Vagina (tissue), 2 donors: ENCODE measurements at regions not wholly inside any gene's neighbourhood (a gene's known extent, or its start where the extent isn't known, plus 50 kb on each side); places are given as distances from the start of the nearest gene placed in this dataset.

Source experiments
- DNase-seq, 2 donors: peaks; one replicate each; pipeline ENCODE4 v3.0.0-alpha.2; 2017; ENCODE audit errors: extremely low spot score in 2 of 2
- H3K27ac ChIP-seq: fragments of 200-600 bp; sonication (generic); one replicate; pipeline ENCODE4 v1.5.1; 2019
- H3K27me3 ChIP-seq: fragments of 200-600 bp; sonication (generic); one replicate; pipeline ENCODE4 v1.5.1; 2019
- H3K36me3 ChIP-seq, 2 donors: fragments of 200-600 bp; sonication (generic); one replicate each; pipeline ENCODE4 v1.5.1; 2017 to 2019
- H3K4me1 ChIP-seq: fragments of 200-600 bp; sonication (generic); one replicate; pipeline ENCODE4 v1.5.1; 2019
- H3K4me3 ChIP-seq, 2 donors: fragments of 200-600 bp; sonication (generic); 1 replicate in 1 of 2; 2 replicates in 1 of 2; pipeline ENCODE4 v1.5.1; 2016 to 2019
- H3K9me3 ChIP-seq: fragments of 200-600 bp; sonication (generic); one replicate; pipeline ENCODE4 v1.5.1; 2019
- CTCF ChIP-seq, 3 experiments: fragments of 450-650 bp in 2 of 3; fragments of 200-600 bp in 1 of 3; sonication (generic) in 1 of 3; IDR thresholded peaks; one replicate each; pipeline ENCODE4 v1.5.1; 2017 to 2019; ENCODE audit warnings: antibody characterized with exemption in 3 of 3, mild to moderate bottlenecking in 2 of 3, moderate library complexity in 2 of 3
- POLR2A ChIP-seq, 2 donors: fragments of 450-650 bp; IDR thresholded peaks; one replicate each; pipeline ENCODE4 v1.6.1; 2017; ENCODE audit warnings: antibody characterized with exemption in 2 of 2, mild to moderate bottlenecking in 2 of 2, moderate library complexity in 2 of 2
- POLR2AphosphoS5 ChIP-seq, 2 donors: sonication (generic); formaldehyde crosslinking; IDR thresholded peaks; one replicate each; pipeline ENCODE4 v1.9.0; 2017; ENCODE audit warnings: antibody characterized with exemption in 2 of 2, mild to moderate bottlenecking in 2 of 2, low read depth in 1 of 2; ENCODE audit not compliant: insufficient read depth in 1 of 2
- intact Hi-C: fragments of 100-400 bp; cut with DNase I; formaldehyde crosslinking; loops from one replicate; pipeline ENCODE4 v1.15.1; 2023

DNA sequence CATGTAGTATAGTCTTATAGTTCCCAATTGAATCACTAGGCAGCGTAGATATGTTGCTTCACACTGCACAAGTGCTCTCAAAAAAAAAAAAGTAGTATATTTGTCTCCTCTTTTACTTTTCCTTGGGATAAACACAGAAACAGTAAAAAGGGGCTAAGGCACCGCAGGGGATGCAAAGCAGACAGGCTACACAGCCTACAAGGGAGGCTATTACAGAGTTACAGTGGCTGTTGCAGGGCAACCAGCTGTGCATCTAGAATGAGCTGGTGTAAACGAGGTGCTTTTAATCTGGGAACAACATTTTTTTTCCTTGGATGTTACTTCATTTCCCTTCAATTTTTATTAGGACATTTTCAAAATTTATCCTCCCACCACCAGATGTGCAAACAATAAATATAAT is 1934.7 kb upstream of the CELF4 start:
- H3K27ac ChIP-seq, result no peak overlapping the region
- H3K4me1 ChIP-seq, result no peaks in the 10 kb centered on the region
- no peak for DNase-seq
- TF ChIP-seq POLR2A (IDR thresholded peaks at IDR 0.05), result no peak
- no peak for TF ChIP-seq POLR2AphosphoS5 (IDR thresholded peaks at IDR 0.05; ENCODE audit: insufficient read depth in 1 of 2, low read depth in 1 of 2)
- TF ChIP-seq CTCF (IDR thresholded peaks at IDR 0.05), result no peak
- no peak overlapping the region for H3K4me3 ChIP-seq
- H3K9me3 ChIP-seq, result no peaks in the 10 kb centered on the region
- intact Hi-C loops, result no loop called here
- H3K27me3 ChIP-seq, result no peaks in the 10 kb centered on the region
- no peaks in the 10 kb centered on the region for H3K36me3 ChIP-seq

- Histone ChIP-seq H3K36me3 (no peaks in the 10 kb centered on the region), H3K27ac (no peak overlapping the region), H3K9me3 (no peaks in the 10 kb centered on the region), H3K27me3 (no peaks in the 10 kb centered on the region), H3K4me3 (no peak overlapping the region), H3K4me1 (no peaks in the 10 kb centered on the region)
- TF ChIP-seq POLR2A (IDR thresholded peaks at IDR 0.05), result no peak
- TF ChIP-seq POLR2AphosphoS5 (IDR thresholded peaks at IDR 0.05; ENCODE audit: insufficient read depth in 1 of 2, low read depth in 1 of 2), result no peak
- no peak for TF ChIP-seq CTCF (IDR thresholded peaks at IDR 0.05)
- no peak for DNase-seq
- intact Hi-C loops, result no loop called here
These were observed 1932.2 kb upstream of the CELF4 start for GRCh38 chr18:39497821-39498220.

GRCh38 chr18:39496986-39497385 is 1931.4 kb upstream of the CELF4 start:
- H3K4me1 ChIP-seq, result no peaks in the 10 kb centered on the region
- no peak for DNase-seq
- H3K27ac ChIP-seq, result no peak overlapping the region
- TF ChIP-seq POLR2AphosphoS5 (IDR thresholded peaks at IDR 0.05; ENCODE audit: insufficient read depth in 1 of 2, low read depth in 1 of 2) (no peak), CTCF (IDR thresholded peaks at IDR 0.05) (no peak), POLR2A (IDR thresholded peaks at IDR 0.05) (no peak)
- H3K27me3 ChIP-seq, result no peaks in the 10 kb centered on the region
- intact Hi-C loops, result no loop called here
- no peaks in the 10 kb centered on the region for H3K9me3 ChIP-seq
- H3K4me3 ChIP-seq, result no peak overlapping the region
- H3K36me3 ChIP-seq, result no peaks in the 10 kb centered on the region

DNA sequence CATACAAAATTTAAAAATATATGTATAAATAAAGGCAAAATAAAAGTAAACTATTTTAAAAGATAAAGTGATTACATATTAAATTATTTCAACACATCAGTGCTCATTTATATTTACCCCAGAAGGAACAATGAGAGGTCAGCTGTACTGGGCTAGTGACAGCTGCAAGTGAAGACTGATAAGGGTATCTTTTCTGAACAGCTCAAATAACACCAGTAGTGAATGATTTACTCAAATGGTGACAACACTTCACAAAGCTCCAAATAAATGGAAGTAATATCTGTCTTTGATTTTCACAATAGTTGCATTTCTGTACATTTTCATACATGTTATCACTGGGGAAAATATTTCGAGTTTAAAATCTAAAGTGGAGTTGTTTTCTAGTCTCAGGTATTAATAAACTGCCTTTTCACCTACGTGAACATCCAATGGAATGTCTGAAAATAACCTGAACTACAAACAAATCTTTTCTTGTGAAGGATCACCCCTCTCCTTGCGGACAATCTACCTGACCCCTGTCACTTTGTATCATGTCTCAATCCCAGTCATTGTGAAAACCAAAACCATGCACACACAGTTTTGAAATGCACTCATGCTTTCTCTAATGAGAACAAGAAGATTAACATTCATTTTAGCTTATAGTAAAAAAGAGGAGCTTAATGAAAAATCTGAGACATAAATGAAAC is 1928.8 kb upstream of the CELF4 start:
- H3K36me3 ChIP-seq, result no peaks in the 10 kb centered on the region
- intact Hi-C loops, result no loop called here
- no peak for TF ChIP-seq POLR2A (IDR thresholded peaks at IDR 0.05)
- TF ChIP-seq POLR2AphosphoS5 (IDR thresholded peaks at IDR 0.05; ENCODE audit: insufficient read depth in 1 of 2, low read depth in 1 of 2), result no peak
- no peak for TF ChIP-seq CTCF (IDR thresholded peaks at IDR 0.05)

DNA sequence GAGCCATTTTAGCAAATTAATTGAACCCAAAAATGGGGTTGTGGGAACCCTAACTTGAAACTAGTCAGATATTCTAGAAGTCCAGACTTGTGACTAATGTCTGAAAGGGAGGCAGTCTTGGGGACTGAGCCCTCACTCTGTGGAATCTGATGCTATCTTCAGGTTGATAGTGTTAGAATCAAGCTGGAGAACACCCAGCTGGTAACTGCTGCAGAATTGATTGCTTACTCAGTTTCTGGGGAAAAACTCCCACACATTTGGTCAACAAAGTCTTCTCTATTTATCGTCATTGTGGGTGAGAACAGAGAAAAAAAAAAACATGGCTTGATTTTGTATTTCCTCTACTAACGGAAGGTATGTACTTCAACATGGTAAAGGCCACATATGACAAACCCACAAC is 1925.8 kb upstream of the CELF4 start:
- Histone ChIP-seq H3K9me3 (no peaks in the 10 kb centered on the region), H3K4me3 (no peak overlapping the region), H3K4me1 (no peaks in the 10 kb centered on the region), H3K27ac (no peak overlapping the region), H3K27me3 (no peaks in the 10 kb centered on the region), H3K36me3 (no peaks in the 10 kb centered on the region)
- no peak for DNase-seq
- TF ChIP-seq POLR2A (IDR thresholded peaks at IDR 0.05), result no peak
- no peak for TF ChIP-seq POLR2AphosphoS5 (IDR thresholded peaks at IDR 0.05; ENCODE audit: insufficient read depth in 1 of 2, low read depth in 1 of 2)
- TF ChIP-seq CTCF (IDR thresholded peaks at IDR 0.05), result no peak
- intact Hi-C loops, result no loop called here

More for the DNA sequence above, 1928.8 kb upstream of the CELF4 start:
- H3K27ac ChIP-seq, result no peak overlapping the region
- no peaks in the 10 kb centered on the region for H3K27me3 ChIP-seq
- DNase-seq, result no peak
- H3K4me3 ChIP-seq, result no peak overlapping the region
- no peaks in the 10 kb centered on the region for H3K9me3 ChIP-seq
- H3K4me1 ChIP-seq, result no peaks in the 10 kb centered on the region
